Dermis blood vessel endothelial cell (primary cell): ENCODE measurements at regions not wholly inside any gene's neighbourhood (a gene's known extent, or its start where the extent isn't known, plus 50 kb on each side); places are given as distances from the start of the nearest gene placed in this dataset.

Experiments
- DNase-seq: peaks from one replicate; pipeline ENCODE4 v3.0.0; 2010

DNA sequence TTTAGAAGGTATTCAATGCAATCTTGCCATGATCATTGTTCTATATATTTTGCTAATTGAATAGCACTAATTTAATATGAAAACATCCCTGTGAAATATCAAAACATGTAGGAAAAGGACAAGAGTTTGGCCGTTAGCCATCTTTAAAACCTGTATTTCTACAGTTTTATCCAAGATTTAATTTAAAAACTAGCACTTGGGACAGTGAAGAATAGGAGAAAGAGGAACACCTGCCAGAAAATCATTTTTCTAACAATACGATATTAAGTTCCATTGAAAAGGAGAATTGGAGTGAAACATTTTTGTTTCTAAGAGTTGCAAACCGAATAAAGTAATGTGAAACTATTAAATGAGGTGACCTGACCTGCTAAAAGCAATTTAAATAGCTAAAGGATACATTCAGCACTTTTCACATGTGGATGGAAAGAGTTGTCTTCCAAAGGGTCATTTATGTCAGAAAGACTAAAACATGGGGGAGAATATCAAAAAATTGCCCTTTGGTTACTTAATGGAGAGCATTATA is 1673.6 kb upstream of the MIR17HG start:
- no peak for DNase-seq

- no peak for DNase-seq
Observed at GRCh38 chr13:89678466-89679121, 1668.9 kb upstream of the MIR17HG start.

DNA sequence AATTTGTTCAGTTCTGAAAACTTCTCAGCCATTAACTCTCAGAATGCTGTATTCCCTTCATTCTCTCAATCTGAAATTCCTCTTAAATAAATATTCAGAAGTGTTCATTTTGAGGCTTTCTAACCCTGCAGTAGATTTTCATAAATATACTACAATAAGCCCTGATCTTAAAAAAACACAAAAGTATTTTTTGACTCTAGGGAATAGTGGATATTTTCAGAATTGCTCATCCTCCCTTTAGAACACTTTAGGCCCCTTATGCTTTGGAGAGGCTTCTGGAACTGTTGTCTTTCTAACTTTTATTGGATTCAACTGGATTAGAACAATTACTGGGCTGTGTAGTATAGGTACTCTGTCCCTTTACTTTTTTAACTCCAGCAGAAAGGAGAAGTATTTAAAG is 1662.6 kb upstream of the MIR17HG start:
- DNase-seq: no peak

- DNase-seq: no peak
Observed at GRCh38 chr13:89686171-89686570, 1661.3 kb upstream of the MIR17HG start.

- no peak for DNase-seq
Observed at GRCh38 chr13:89687066-89687465, 1660.4 kb upstream of the MIR17HG start.

DNA sequence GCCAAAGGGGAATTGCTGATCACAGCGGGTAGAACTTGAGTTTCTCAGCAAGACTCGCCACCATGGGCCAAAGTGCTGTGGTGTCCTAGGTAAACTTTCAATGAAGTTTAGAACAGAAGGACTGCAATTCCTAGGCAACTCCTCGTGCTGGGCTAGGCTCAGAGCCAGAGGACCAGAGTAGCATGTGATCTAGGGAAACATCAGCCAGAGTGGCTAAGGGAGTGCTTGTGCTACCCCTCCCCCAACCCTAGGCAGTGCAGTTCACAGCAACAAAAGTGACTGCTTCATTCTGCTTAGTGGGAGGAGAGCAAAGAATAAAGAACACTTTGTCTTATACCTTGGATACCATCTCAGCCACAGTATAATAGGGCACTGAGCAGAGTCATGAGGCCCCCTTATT is 1658.6 kb upstream of the MIR17HG start:
- DNase-seq: no peak

GRCh38 chr13:89694451-89694850 is 1653.0 kb upstream of the MIR17HG start:
- no peak for DNase-seq

DNA sequence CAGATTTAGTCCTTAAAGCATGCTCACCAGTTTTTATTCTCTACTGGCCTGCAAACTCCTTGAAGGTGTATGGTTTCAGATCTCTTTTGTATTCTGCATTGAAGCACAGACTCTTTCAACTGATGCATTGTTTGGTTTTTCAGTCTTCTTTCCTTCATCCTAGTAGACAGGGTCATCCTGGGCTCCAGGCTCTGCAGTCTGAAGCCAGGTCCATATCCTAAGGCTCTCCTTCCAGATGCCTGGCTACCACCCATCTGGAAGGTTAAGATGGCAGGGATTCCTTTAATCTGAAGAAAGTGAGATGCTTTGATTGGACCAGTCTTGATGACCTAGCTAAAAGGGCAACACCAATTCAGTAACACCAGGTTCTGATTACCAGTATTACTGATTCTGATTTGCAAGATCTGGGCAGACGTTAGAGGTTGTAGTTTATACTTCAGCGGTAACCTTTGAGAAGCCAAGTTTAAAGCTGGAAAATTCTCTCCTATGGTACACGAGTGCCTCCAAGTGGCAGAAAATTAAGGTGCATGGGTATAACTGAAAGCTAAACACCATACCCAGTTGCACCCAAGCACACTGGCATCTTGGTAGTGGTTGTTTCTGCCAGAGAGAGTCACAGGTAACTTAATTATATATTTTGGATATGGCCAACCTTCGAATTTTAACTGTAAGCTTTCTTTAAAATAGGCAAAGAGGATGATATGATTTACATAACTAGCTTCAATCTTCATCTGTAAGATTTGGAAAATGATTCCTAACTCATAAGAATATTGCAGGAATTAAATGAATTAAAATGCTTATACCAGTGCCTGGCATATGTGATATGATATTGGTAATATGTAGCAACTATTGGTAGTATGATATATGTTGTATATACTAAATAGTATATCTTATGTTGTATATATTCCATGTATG is 1651.9 kb upstream of the MIR17HG start:
- peak; percentile 46 for DNase-seq

DNA sequence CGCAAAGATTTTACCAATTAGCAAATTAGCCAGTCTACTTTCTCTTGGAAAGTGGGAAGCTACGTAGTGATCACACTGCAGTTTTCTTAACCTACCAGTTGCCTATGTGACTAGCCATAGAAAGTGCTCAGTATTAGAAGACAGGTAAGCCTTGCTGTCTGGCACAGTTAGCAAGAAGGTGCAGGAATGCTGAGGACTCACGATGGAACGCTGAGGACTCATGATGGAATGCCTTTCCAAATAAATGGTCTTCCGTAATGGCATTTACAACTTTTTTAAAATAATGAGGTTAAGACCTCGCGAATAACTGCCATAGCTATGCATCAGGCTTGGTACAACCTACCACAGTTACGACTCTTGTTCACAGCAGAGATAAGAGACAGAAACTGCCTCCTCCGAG is 1645.6 kb upstream of the MIR17HG start:
- no peak for DNase-seq

GRCh38 chr13:89704040-89704439 is 1643.4 kb upstream of the MIR17HG start:
- no peak for DNase-seq

GRCh38 chr13:89708013-89708412 is 1639.5 kb upstream of the MIR17HG start:
- DNase-seq: no peak

GRCh38 chr13:89721216-89721615 is 1626.3 kb upstream of the MIR17HG start:
- DNase-seq: no peak

DNA sequence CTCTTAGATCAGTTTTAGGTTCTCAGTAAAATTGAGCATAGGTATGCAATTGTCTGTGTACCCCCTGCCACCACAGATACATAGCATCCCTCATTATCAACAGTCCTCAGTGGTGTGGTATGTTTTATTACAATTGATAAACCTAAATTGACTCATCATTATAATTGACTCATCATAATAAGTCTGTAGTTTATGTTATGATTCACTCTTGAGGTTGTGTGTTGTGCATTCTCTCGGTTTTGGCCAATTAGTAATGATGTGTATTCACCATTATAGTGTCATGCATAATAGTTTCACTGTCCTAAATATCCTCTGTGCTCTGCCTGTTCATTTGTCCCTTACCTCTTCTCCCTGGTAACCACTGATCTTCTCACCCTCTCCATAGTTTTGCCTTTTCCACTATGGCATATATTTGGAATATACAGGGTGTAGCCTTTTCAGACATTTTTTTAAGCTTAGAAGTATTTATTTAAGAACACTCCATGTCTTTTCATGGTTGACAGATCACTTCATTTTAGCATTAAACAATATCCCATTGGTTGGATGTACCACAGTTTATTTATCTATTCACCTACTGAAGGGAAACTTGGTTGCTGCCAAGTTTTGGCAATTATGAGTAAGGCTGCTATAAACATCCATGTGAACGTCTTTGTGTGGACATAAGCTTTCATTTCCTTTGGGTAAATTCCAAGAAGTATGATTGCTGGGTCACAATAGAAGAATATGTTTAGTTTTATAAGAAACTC is 1620.6 kb upstream of the MIR17HG start:
- peak; percentile 19 for DNase-seq

DNA sequence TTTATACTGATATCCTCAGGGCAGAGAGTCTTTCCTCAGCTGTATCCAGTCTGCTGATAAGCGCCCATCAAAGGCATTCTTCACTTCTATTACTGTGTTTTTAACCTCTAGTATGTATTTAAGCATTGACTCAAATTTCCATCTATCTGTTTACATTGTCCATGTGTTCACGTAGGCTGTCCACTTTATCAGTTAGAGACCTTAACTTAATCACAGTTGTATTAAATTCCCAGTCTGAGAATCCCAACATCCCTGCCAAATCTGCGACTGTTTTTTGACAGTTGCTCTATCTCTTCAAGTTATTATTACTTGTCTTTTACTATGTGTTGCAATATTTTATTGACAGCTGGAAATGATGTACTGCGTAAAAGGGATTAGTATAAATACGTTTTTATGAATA is 1613.7 kb upstream of the MIR17HG start:
- DNase-seq: no peak

DNA sequence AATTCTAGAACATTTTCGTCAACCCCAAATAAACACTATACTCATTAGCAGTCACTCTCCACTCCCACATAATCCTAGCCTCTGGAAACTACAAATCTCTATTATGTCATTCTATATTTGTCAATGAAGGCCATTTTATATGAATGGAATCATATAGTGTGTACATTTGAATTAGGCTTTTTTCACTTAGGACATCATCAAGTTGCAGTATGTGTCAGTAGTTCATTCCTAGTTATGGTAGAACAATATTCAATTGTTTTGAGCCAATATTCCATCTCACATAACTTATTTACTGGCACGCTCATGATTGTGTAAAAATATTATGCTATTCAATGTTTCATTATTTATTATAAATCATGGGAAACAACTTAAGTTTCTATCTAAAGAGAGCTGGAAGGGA is 1610.4 kb upstream of the MIR17HG start:
- no peak for DNase-seq

- DNase-seq: no peak
Observed at GRCh38 chr13:89738072-89738471, 1609.4 kb upstream of the MIR17HG start.

GRCh38 chr13:89740994-89741685 is 1606.3 kb upstream of the MIR17HG start:
- no peak for DNase-seq

DNA sequence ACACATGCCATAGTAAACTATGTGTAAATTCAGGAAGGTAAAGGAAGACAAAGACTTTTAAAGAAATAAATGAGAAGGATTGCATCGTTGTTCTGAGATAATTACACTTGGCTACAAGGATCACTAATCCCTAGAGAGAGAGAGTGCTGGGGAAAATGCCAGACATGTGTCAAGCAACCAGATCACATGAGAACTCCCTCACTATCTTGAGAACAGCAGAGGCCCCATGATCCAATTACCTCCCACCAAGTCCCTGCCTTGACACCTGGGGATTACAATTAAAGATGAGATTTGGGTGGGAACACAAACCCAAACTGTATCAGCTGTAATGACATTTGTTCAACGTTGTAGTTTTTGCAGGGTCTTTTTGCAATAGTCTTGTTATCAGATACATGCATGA is 1600.9 kb upstream of the MIR17HG start:
- no peak for DNase-seq

DNA sequence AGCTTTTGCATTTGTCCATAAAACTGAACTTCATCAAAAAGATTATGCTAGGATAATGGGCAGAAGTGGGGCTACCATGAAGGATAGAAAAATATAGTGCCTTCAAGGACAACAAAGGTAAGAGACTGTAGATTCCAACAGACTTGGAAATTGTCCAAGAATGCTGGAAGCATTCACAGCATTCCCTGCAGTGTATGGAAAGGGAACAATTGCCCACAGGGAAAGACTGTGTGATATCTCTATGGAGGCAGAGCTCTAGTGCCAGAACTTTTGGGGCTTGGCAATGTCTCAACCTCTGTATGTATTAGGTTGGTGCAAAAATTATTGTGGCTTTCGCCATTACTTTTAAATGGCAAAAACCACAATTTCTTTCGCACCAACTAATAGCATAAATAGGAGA is 1598.8 kb upstream of the MIR17HG start:
- DNase-seq: no peak

GRCh38 chr13:89749888-89750287 is 1597.6 kb upstream of the MIR17HG start:
- DNase-seq: no peak

DNA sequence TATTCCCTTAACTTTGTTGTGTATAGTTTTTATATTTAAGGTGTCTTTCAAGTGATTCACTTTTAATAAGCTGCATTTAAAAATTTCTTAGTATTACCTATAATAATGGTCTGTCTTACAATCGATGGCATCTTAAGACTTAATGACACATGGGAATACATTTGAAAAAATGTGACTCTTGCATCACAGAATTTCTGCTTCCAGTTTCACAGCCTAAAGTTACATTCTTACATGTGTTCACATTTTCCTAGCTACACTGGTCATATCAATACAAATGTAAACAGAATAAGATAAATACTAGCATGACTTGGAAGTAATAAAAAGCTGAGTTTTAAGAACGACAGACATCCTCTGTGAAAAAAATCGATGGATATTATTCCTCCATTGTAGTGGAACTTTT is 1597.1 kb upstream of the MIR17HG start:
- DNase-seq: no peak

- no peak for DNase-seq
Observed at GRCh38 chr13:89751432-89751930, 1596.0 kb upstream of the MIR17HG start.
